K562 (cell line): ENCODE measurements at regions not wholly inside any gene's neighbourhood (a gene's known extent, or its start where the extent isn't known, plus 50 kb on each side); places are given as distances from the start of the nearest gene placed in this dataset.

Experiments
- ATAC-seq: fragments of 200-7000 bp; cut with Tn5 transposase; 3 replicates; pipeline ENCODE4 v1.9.1; 2020; ENCODE audit warnings: moderate library complexity
- BruUV-seq: library from RNA; stranded (reverse); fragments of 400-500 nt; replicated peaks from 2 replicates; lab custom pipeline; 2021; lab: Mats Ljungman, UMichigan
- CTCF ChIA-PET: fragments of 300-600 bp; formaldehyde crosslinking; extraction: SDS; loops from one replicate; lab custom pipeline; 2021; ENCODE audit warnings: low intra/inter-chr PET ratio; lab: Yijun Ruan, JAX
- POLR2A ChIA-PET: fragments of 300-600, 350-650 bp; sonication (Branson Sonifier 250); formaldehyde crosslinking; extraction: SDS; loops from one replicate; lab custom pipeline; 2021; ENCODE audit warnings: antibody characterized with exemption, inconsistent platforms; lab: Yijun Ruan, JAX
- DNase-seq, 4 experiments: peaks; one replicate each; pipeline versions ENCODE4 v3.0.0 to v3.0.0-alpha.2; 2011 to 2018; ENCODE audit warnings: low spot score in 3 of 4, mixed read lengths in 3 of 4; ENCODE audit errors: extremely low read depth in 1 of 4
- FAIRE-seq: peaks from 2 replicates; lab custom pipeline; 2011; peaks lifted over from hg19 to GRCh38; lab: Jason Lieb, UNC
- H2AFZ ChIP-seq: 2 replicates; pipeline ENCODE4 v1.6.0; 2011; ENCODE audit warnings: low read depth, low read length, control low read depth, inconsistent platforms
- H3K27ac ChIP-seq: fragments of 200-600 bp; 3 replicates; pipeline ENCODE4 v1.8.0; 2011; ENCODE audit warnings: low read depth, mild to moderate bottlenecking, control low read depth, inconsistent platforms, low read length, moderate library complexity, mixed read lengths; ENCODE audit errors: extremely low read depth
- H3K27me3 ChIP-seq, 2 experiments: fragments of 300-600 bp in 1 of 2; 2 replicates in 1 of 2; 3 replicates in 1 of 2; pipeline versions ENCODE4 v1.6.0 to v1.8.0; 2011; ENCODE audit warnings: inconsistent platforms in 2 of 2, low read length in 2 of 2, mild to moderate bottlenecking in 1 of 2, mixed read lengths in 1 of 2, moderate library complexity in 1 of 2; ENCODE audit not compliant: control insufficient read depth in 2 of 2, insufficient read depth in 2 of 2
- H3K36me3 ChIP-seq: fragments of 300-600 bp; 3 replicates; pipeline ENCODE4 v1.8.0; 2011; ENCODE audit warnings: mild to moderate bottlenecking, low read length, inconsistent platforms; ENCODE audit not compliant: control insufficient read depth, insufficient read depth
- H3K4me1 ChIP-seq, 2 experiments: fragments of 200-600 bp in 1 of 2; replicated peaks in 1 of 2; 2 replicates in 1 of 2; 3 replicates in 1 of 2; pipeline versions ENCODE4 v1.5.1 to v1.8.0; 2011; ENCODE audit warnings: inconsistent platforms in 2 of 2, low read length in 2 of 2, mild to moderate bottlenecking in 1 of 2, mixed read lengths in 1 of 2, moderate library complexity in 1 of 2; ENCODE audit not compliant: control insufficient read depth in 2 of 2, insufficient read depth in 2 of 2
- H3K4me2 ChIP-seq: 2 replicates; pipeline ENCODE4 v1.6.1; 2011; ENCODE audit warnings: low read length, control low read depth, inconsistent platforms, mixed read lengths; ENCODE audit not compliant: insufficient read depth
- H3K4me3 ChIP-seq: fragments of 200-600 bp; sonication (generic), shearing (Covaris generic); 2 replicates; pipeline ENCODE4 v1.5.1; 2016; ENCODE audit warnings: control low read depth, inconsistent platforms
- H3K79me2 ChIP-seq: fragments of 200-600 bp; 3 replicates; pipeline ENCODE4 v1.8.0; 2011; ENCODE audit warnings: low read length, inconsistent platforms; ENCODE audit not compliant: control insufficient read depth, insufficient read depth
- H3K9ac ChIP-seq, 2 experiments: 2 replicates each; pipeline versions ENCODE4 v1.6.0 to v1.6.1; 2011; ENCODE audit warnings: low read depth in 2 of 2, low read length in 2 of 2, control low read depth in 1 of 2, inconsistent platforms in 1 of 2, mild to moderate bottlenecking in 1 of 2, mixed read lengths in 1 of 2; ENCODE audit not compliant: insufficient read depth in 1 of 2
- H3K9me1 ChIP-seq: one replicate; pipeline ENCODE4 v1.6.0; 2011; ENCODE audit warnings: inconsistent platforms, mild to moderate bottlenecking, low read length, moderate library complexity; ENCODE audit not compliant: control insufficient read depth, insufficient read depth
- H3K9me3 ChIP-seq: replicated peaks from 2 replicates; pipeline ENCODE4 v1.5.1; 2011; ENCODE audit warnings: low read depth, low read length, inconsistent platforms; ENCODE audit not compliant: control insufficient read depth, insufficient read depth
- H4K20me1 ChIP-seq: replicated peaks from 2 replicates; pipeline ENCODE4 v1.6.1; 2011; ENCODE audit warnings: low read length, inconsistent platforms, mixed read lengths; ENCODE audit not compliant: control insufficient read depth, insufficient read depth
- DPF2 ChIP-seq: fragments of 450-650 bp; IDR thresholded peaks from 2 replicates; pipeline ENCODE4 v1.6.1; 2016
- EWSR1 ChIP-seq: fragments of 450-650 bp; IDR thresholded peaks from 2 replicates; pipeline ENCODE4 v1.6.1; 2018; ENCODE audit warnings: borderline replicate concordance, mild to moderate bottlenecking, low read depth, moderate library complexity; ENCODE audit not compliant: partially characterized antibody
- HCFC1 ChIP-seq: IDR thresholded peaks from 2 replicates; pipeline ENCODE4 v1.6.1; 2012; ENCODE audit warnings: low read depth, low read length, improper control_type of control experiment
- JUN ChIP-seq, 2 experiments: sonication (generic) in 1 of 2; formaldehyde crosslinking in 1 of 2; IDR thresholded peaks; 2 replicates each; pipeline versions ENCODE4 v1.6.1 to v1.8.0; 2012 to 2022; ENCODE audit warnings: borderline replicate concordance in 2 of 2, mild to moderate bottlenecking in 2 of 2, improper control_type of control experiment in 1 of 2, low read depth in 1 of 2, low read length in 1 of 2, missing genetic modification reagents in 1 of 2
- PML ChIP-seq: IDR thresholded peaks from 2 replicates; pipeline ENCODE4 v1.6.1; 2012; ENCODE audit warnings: low read length, inconsistent platforms
- POLR2H ChIP-seq: IDR thresholded peaks from 2 replicates; pipeline ENCODE4 v1.6.1; 2016; ENCODE audit warnings: missing genetic modification characterization, low read depth, mild to moderate bottlenecking, control low read depth, missing compliant biosample characterization, moderate library complexity
- RNF2 ChIP-seq: sonication (generic); IDR thresholded peaks from 2 replicates; pipeline ENCODE4 v1.6.1; 2016
- SMARCE1 ChIP-seq: fragments of 450-650 bp; IDR thresholded peaks from 2 replicates; pipeline ENCODE4 v1.7.1; 2016; ENCODE audit warnings: mild to moderate bottlenecking
- XRCC3 ChIP-seq: fragments of 450-650 bp; IDR thresholded peaks from 2 replicates; pipeline ENCODE4 v1.6.1; 2017; ENCODE audit warnings: mild to moderate bottlenecking, moderate library complexity
- ZNF24 ChIP-seq: fragments of 450-650 bp; IDR thresholded peaks from 2 replicates; pipeline ENCODE4 v1.6.1; 2016
- WGBS: fragments of 100-300 bp; shearing (Covaris generic); methylation state at CpG from one replicate; pipeline ENCODE4 v1.1.6; 2016; ENCODE audit warnings: low coverage, mixed read lengths; ENCODE audit not compliant: insufficient coverage; ENCODE audit errors: missing lambda C conversion rate; 5-methylcytosine and 5-hydroxymethylcytosine counted together
- in situ Hi-C: fragments of 300-500 bp; cut with MboI; formaldehyde crosslinking; loops from 4 replicates; pipeline ENCODE4 v1.15.0; 2018; ENCODE audit warnings: inconsistent platforms, mixed read lengths
- intact Hi-C: fragments of 100-400 bp; cut with micrococcal nuclease; formaldehyde crosslinking; loops from 2 replicates; pipeline ENCODE4 v1.14.2; 2022
- TF ChIP-seq, protein P1 (sequence below): fragments of 450-650 bp; IDR thresholded peaks from 2 replicates; pipeline ENCODE4 v1.6.1; 2016
- TF ChIP-seq, protein P2 (sequence below): fragments of 450-650 bp; formaldehyde crosslinking; IDR thresholded peaks from 2 replicates; pipeline ENCODE4 v1.4.0; 2020; ENCODE audit warnings: mild to moderate bottlenecking

DNA sequence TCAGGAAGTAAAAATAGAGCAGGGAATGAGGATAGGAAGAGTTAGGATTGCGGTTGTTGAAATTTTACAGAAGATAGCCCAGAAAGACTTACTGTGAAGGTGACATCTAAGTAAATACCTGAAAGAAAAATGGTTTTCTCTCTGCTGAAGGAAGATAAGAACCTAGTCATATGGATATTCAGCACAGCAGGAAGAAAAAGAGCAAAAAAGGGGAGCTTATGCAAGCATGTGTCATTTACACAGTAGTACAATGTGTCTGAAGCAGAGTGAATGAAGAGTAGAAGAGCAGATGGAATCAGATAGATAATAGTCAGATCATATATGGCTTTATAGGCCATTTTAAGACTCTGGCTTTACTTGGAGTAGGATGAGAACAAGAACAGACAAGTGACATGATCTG, 126.9 kb upstream of the TENT5D start (continued):
- peak; percentile 58; the same call in 1 of the 2 replicates for TF ChIP-seq DPF2
- TF ChIP-seq SMARCE1: 0 out of 2 replicates have a peak, but pooled peaks have one; percentile 18
- TF ChIP-seq, all 486 proteins: peak for 19

DNA sequence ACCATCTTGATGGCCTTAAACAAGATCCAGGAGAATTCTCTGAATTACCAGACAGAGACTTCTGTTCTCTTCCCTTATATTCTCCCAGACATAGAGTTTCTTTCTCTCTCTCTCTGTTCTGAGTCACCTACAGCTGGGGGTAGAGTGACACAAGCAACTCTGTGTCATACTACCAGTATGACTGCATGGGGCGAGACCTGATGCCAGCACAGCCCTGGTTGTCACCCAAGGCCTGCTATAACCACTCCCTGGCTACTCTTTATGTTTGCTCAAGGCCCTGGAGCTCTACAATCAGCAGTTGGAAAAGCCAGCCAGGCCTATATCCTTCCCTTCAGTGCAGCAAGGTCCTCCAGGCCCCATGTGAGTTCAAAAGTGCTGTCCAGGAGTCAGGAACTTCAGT, 114.2 kb upstream of the TENT5D start:
- H3K4me1 ChIP-seq: no peaks in the 10 kb centered on the region
- H3K36me3 ChIP-seq: no peaks in the 10 kb centered on the region
- H3K9me3 ChIP-seq: no peaks in the 10 kb centered on the region; the same call in 1 of the 2 replicates
- H3K79me2 ChIP-seq: no peaks in the 10 kb centered on the region
- intact Hi-C loops (no loop called here), in situ Hi-C loops (no loop called here)
- H2AFZ ChIP-seq: no peak overlapping the region
- WGBS: 30% methylated on average over 1 of the region's 1 CpG
- POLR2A ChIA-PET: interaction anchor here (0.6 kb wide), 1 partner anchor 52 kb away, joined by 3 read pairs; no protein-coding TSS in a partner anchor
- no peak for ATAC-seq
- TF ChIP-seq, protein P1, sequence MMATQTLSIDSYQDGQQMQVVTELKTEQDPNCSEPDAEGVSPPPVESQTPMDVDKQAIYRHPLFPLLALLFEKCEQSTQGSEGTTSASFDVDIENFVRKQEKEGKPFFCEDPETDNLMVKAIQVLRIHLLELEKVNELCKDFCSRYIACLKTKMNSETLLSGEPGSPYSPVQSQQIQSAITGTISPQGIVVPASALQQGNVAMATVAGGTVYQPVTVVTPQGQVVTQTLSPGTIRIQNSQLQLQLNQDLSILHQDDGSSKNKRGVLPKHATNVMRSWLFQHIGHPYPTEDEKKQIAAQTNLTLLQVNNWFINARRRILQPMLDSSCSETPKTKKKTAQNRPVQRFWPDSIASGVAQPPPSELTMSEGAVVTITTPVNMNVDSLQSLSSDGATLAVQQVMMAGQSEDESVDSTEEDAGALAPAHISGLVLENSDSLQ: no peak
- H3K9me1 ChIP-seq: no peaks in the 10 kb centered on the region
- BruUV-seq: no TSS peak
- H3K9ac ChIP-seq: no peak overlapping the region
- H4K20me1 ChIP-seq: no peaks in the 10 kb centered on the region
- H3K4me3 ChIP-seq: no peak overlapping the region
- H3K4me2 ChIP-seq: no peak overlapping the region
- CTCF ChIA-PET: no interaction called here
- no peaks in the 10 kb centered on the region for H3K27me3 ChIP-seq
- no peak for FAIRE-seq
- DNase-seq: no peak
- no peak overlapping the region for H3K27ac ChIP-seq

DNA sequence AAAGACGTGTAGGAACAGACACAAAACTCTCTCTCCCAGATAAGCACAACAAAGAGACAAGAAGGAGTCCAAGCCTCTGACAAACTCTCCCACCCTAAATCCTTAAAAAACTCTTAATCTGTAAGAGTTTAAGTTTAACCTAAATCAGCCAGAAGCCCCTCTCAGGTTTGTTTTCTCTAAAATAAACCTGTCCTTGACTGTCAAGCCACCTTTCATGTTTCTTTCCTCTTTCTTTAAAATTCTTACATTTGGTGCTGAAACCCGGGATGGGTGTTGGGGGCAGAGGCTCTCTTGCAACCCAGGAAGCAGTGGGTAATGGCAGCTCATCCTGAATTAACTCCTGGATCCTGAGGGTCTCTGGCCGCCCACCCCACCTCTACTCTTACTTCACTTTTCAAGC, 107.8 kb upstream of the TENT5D start:
- DNase-seq (no peak), FAIRE-seq (no peak), ATAC-seq (no peak)
- Histone ChIP-seq H3K27me3 (no peaks in the 10 kb centered on the region), H4K20me1 (no peaks in the 10 kb centered on the region), H2AFZ (no peak overlapping the region), H3K9ac (no peak overlapping the region), H3K4me3 (no peak overlapping the region), H3K79me2 (no peaks in the 10 kb centered on the region), H3K4me2 (no peak overlapping the region), H3K9me3 (peaks cover 5% of the 10 kb centered on the region), H3K9me1 (no peaks in the 10 kb centered on the region), H3K27ac (no peak overlapping the region), H3K36me3 (no peaks in the 10 kb centered on the region), H3K4me1 (no peaks in the 10 kb centered on the region)
- POLR2A ChIA-PET: interaction anchor here (0.6 kb wide), 1 partner anchor 491 kb away, joined by 3 read pairs; no protein-coding TSS in a partner anchor
- CTCF ChIA-PET: no interaction called here
- BruUV-seq: no TSS peak
- intact Hi-C loops: loop anchor here (10.0 kb wide), 1 partner anchor 112 kb away; the partner anchor contains the start of gene TENT5D
- 0% methylated on average over 1 of the region's 3 CpGs for WGBS
- in situ Hi-C loops: no loop called here
- no peak for TF ChIP-seq PML
- no peak for TF ChIP-seq JUN (IDR thresholded peaks at IDR 0.05; ENCODE audit: borderline replicate concordance, low read depth, low read length)
- no peak for TF ChIP-seq JUN (CRISPR knock-in tag; IDR thresholded peaks at IDR 0.05; ENCODE audit: borderline replicate concordance)
- TF ChIP-seq EWSR1: no peak
- TF ChIP-seq POLR2H (tag): no peak
- no peak for TF ChIP-seq ZNF24
- TF ChIP-seq, protein P2, sequence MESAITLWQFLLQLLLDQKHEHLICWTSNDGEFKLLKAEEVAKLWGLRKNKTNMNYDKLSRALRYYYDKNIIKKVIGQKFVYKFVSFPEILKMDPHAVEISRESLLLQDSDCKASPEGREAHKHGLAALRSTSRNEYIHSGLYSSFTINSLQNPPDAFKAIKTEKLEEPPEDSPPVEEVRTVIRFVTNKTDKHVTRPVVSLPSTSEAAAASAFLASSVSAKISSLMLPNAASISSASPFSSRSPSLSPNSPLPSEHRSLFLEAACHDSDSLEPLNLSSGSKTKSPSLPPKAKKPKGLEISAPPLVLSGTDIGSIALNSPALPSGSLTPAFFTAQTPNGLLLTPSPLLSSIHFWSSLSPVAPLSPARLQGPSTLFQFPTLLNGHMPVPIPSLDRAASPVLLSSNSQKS (CRISPR knock-in tag): no peak
- TF ChIP-seq XRCC3: no peak
- no peak for TF ChIP-seq RNF2
- no peak for TF ChIP-seq HCFC1
